22Rv1 (cell line): ENCODE measurements at regions not wholly inside any gene's neighbourhood (a gene's known extent, or its start where the extent isn't known, plus 50 kb on each side); places are given as distances from the start of the nearest gene placed in this dataset.

Experiments
- H3K27ac ChIP-seq: fragments of 450-650 bp; 2 replicates; pipeline ENCODE4 v1.5.1; 2017
- ZFX ChIP-seq: fragments of 450-650 bp; IDR thresholded peaks from 2 replicates; pipeline ENCODE4 v1.6.1; 2017; ENCODE audit warnings: antibody characterized with exemption, borderline replicate concordance
- TF ChIP-seq, protein P1 (sequence below): fragments of 450-650 bp; IDR thresholded peaks from 2 replicates; pipeline ENCODE4 v1.5.1; 2017; ENCODE audit warnings: mild to moderate bottlenecking

DNA sequence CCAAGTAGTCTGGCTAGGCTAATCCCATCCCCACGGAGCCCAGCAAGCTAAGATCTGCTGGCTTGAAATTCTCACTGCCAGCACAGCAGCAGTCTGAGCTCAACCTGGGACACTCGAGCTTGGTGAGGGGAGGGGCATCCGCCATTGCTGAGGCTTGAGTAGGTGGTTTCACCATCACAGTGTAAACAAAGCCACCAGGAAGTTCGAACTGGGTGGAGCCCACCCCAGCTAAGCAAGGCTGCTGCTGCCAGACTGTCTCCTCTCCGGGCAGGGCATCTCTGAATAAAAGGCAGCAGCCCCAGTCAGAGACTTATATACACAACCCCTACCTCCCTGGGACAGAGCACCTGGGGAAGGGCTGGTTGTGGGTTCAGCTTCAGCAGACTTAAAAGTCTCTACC lies 639.6 kb downstream of the IQCM start:
- H3K27ac ChIP-seq, result no peak overlapping the region
- TF ChIP-seq, protein P1, sequence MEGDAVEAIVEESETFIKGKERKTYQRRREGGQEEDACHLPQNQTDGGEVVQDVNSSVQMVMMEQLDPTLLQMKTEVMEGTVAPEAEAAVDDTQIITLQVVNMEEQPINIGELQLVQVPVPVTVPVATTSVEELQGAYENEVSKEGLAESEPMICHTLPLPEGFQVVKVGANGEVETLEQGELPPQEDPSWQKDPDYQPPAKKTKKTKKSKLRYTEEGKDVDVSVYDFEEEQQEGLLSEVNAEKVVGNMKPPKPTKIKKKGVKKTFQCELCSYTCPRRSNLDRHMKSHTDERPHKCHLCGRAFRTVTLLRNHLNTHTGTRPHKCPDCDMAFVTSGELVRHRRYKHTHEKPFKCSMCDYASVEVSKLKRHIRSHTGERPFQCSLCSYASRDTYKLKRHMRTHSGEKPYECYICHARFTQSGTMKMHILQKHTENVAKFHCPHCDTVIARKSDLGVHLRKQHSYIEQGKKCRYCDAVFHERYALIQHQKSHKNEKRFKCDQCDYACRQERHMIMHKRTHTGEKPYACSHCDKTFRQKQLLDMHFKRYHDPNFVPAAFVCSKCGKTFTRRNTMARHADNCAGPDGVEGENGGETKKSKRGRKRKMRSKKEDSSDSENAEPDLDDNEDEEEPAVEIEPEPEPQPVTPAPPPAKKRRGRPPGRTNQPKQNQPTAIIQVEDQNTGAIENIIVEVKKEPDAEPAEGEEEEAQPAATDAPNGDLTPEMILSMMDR, result no peak
- no peak for TF ChIP-seq ZFX

DNA sequence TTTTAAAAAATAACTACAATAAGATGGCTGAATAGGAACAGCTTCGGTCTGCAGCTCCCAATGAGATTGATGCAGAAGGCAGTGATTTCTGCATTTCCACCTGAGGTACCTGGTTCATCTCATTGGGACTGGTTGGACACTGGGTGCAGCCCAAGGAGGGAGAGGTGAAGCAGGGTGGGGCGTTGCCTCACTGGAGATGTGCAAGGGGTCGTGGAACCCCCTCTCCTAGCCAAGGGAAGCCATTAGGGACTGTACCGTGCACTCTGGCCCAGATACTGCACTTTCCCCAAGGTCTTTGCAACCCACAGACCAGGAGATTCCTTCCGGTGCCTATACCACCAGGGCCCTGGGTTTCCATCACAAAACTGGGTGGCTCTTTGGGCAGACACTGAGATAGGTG lies 640.1 kb downstream of the IQCM start:
- TF ChIP-seq, protein P1, result no peak
- TF ChIP-seq ZFX, result no peak
- H3K27ac ChIP-seq, result no peak overlapping the region

DNA sequence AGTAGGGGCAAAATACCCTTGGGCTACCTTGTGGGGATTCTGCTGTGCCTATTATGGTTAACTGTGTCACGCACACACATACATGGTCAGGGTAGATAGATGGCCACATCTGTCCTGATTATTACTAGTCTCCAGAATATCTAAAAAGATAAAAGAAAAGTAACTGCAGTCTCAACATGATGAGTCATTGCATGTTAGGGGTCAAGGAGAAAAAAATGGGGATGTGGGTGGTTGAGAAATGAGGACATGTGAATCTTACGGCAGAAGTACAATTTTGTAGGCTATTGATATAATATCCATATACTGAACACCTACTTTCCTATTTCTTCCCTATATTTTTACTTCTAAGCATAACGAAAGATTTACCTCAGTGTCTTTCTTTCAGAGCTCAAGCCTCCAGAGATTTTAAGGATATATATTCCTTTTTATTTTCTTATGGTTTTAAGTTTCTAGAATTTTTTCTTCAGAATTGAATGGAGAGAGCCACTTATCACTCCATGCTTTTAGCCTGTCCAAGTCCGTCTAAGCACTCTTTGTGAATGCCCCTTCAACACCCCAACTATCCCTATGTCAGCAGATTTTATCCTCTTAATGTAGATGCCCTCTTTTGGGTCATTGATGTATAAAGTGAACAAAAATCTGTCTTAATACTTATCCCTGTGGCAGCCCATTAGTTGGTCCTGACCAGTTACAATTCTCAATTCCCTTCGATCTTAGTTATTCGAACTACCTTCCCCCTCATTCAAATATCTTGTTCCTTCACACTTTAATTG lies 642.2 kb downstream of the IQCM start:
- TF ChIP-seq, protein P1, result no peak
- TF ChIP-seq ZFX, result no peak
- no peak overlapping the region for H3K27ac ChIP-seq

DNA sequence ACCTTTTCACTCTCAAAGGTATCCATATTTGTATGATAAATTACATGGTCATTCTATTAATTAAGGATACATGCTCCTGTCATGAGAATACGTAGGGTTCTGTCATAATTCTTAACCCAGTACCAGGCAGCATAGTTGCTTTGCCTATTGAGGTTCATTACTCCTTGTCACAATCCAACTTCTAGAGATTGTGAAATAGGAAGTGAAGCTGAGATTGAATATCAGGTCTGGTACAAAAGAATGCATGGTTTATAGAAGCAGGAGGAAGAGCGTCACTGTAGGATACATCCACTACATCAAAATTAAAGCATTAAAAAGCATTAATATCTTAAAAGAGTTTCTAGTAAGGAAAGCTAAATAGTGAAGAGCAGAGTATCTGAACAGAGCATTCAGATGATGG lies 647.0 kb downstream of the IQCM start:
- no peak for TF ChIP-seq ZFX
- TF ChIP-seq, protein P1, result no peak
- no peak overlapping the region for H3K27ac ChIP-seq

DNA sequence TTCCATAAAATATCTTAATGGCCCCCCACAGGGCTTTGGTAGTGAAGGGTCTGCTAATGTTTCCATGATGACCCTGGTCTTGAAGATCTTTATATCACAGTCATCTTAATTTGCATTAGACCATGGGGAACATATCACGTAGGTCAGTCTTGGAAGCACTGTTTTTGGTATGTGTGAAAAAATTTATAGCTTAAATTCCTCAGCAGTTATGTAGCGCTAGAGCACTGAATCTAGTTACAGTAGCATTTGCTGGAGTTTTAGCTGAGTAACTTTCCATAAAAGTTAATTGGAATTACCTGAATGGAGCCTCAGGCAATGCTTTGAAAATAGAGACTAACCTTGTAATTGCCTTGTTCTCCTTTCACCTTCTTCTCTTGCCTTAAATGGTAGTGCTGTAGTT lies 648.8 kb downstream of the IQCM start:
- no peak for TF ChIP-seq ZFX
- TF ChIP-seq, protein P1, result no peak
- H3K27ac ChIP-seq, result no peak overlapping the region

DNA sequence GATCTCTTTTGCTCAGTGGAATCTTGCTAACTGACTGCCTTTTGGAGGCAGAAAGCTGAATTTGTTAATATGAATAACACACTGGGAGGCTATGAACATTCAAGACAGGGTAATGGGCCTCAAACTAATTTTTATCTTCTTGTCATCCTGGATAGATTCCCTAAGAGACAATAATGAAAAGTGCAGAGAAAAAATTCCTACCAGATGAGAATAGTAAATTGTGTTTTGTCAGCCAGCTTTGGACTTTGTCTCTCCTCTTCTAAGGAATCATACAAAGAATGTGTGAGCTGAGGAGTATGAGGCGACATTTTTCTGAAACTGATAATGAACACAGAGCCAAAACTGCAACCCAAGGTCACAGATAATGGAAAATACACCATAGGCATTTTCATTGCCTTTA lies 649.3 kb downstream of the IQCM start:
- TF ChIP-seq, protein P1, result no peak
- TF ChIP-seq ZFX, result no peak
- no peak overlapping the region for H3K27ac ChIP-seq

DNA sequence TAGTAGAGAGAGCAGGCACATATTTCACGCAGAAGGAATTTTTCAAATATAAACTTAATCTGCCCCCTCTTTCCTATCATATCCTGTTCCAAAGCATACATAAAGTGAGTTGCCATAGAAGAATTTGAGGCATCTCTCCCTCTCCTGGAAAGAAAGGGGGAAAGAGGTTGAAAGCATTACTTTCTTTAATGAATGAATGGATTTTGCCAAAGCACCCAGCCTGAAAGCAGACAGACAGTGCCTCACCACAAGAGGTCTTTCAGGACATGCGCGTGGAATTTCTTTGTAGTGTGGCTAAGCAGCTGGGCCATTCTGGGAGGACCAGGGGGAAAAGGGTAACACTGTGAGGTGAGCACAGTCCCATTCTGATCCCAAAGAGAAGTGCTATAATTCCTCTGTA lies 651.4 kb downstream of the IQCM start:
- TF ChIP-seq, protein P1, result no peak
- TF ChIP-seq ZFX, result no peak
- H3K27ac ChIP-seq, result no peak overlapping the region
